ENCODE measurements at regions not wholly inside any gene's neighbourhood (a gene's known extent, or its start where the extent isn't known, plus 50 kb on each side); places are given as distances from the start of the nearest gene placed in this dataset.

DNA sequence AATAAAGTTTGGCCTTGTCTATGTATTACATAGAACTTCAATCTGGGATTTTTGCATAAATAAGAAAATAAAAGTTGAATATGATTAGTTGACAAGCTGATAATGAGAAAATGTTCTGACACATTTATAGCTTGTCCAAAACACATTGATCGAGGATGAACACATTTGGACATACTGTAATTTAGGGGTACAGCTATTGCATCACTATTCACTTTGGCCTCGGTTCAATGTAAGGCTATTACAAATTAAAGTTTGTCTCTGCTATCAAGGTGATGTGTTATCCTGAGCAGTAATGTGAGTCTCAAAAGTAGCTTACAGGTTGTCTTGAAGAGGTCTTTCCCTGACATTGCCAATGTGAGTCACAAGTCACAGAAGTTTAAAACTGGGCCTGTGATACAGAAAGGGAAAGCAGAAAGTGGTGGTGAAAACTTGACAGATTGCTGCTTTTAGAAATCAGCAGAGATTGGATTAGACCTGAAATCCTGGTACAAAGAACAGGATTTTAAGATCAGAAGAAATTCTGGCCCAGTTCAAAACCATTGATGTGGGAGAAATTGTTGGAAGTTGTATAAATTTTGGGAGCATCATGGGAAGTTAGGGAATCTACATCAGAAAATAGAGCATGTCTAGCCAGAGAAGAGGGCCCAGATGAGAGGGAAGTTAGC, 674.1 kb downstream of the NYAP2 start:
- Histone ChIP-seq H3K27me3 (ENCODE audit: control insufficient read depth in 2 of 2, insufficient read depth in 2 of 2, low read length in 2 of 2) (no peaks in the 10 kb centered on the region), H3K9me3 (ENCODE audit: control insufficient read depth in 2 of 3, low read length in 3 of 3) (no peaks in the 10 kb centered on the region), H3K36me3 (ENCODE audit: control insufficient read depth in 2 of 3, insufficient read depth in 3 of 3, low read length in 3 of 3) (no peaks in the 10 kb centered on the region), H3K4me1 (ENCODE audit: control insufficient read depth in 2 of 2, insufficient read depth in 2 of 2, low read length in 2 of 2) (no peaks in the 10 kb centered on the region), H3K4me3 (ENCODE audit: low read length) (no peak overlapping the region), H3K27ac (ENCODE audit: low read depth, low read length) (no peak overlapping the region)
- H3K27ac Mint-ChIP-seq, result no peak overlapping the region
- no peaks in the 10 kb centered on the region for H3K36me3 Mint-ChIP-seq
- no peak for ATAC-seq
- no peaks in the 10 kb centered on the region for H3K4me1 Mint-ChIP-seq
- intact Hi-C loops (cut with micrococcal nuclease), result no loop called here
- H3K4me3 Mint-ChIP-seq, result no peak overlapping the region
- ChIA-PET POLR2A (no interaction called here), CTCF (no interaction called here)
- H3K27me3 Mint-ChIP-seq, result peaks cover 0 to 12% (median 0%) of the 10 kb centered on the region in 5 donors
- H3K9me3 Mint-ChIP-seq, result no peaks in the 10 kb centered on the region
- no peak for DNase-seq

DNA sequence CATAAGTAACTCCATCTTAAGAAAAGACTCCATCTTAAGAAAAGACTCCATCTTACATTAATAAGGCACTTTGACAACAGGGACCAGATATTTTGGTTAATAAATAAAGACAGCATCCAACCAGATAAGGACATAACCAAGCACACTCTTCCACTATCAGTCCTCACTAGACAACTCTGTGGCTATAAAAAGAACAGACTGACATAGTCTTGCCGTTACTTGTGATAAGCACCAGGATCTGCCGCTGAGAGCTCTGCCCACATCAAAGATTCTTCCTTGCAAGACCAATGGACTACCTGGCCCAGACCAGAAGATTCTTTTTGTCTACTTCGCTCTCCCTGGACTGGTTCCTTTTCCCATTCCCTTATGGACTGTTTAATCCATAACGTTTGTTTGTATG, 667.4 kb downstream of the NYAP2 start:
- Mint-ChIP-seq H3K4me3 (no peak overlapping the region), H3K27me3 (peaks cover 0 to 20% (median 0%) of the 10 kb centered on the region in 5 donors), H3K9me3 (no peaks in the 10 kb centered on the region), H3K36me3 (no peaks in the 10 kb centered on the region), H3K4me1 (no peaks in the 10 kb centered on the region), H3K27ac (no peak overlapping the region)
- CTCF ChIA-PET, result no interaction called here
- DNase-seq (no peak), ATAC-seq (no peak)
- no peaks in the 10 kb centered on the region for H3K36me3 ChIP-seq (ENCODE audit: control insufficient read depth in 2 of 3, insufficient read depth in 3 of 3, low read length in 3 of 3)
- H3K9me3 ChIP-seq (ENCODE audit: control insufficient read depth in 2 of 3, low read length in 3 of 3), result no peaks in the 10 kb centered on the region
- no peaks in the 10 kb centered on the region for H3K27me3 ChIP-seq (ENCODE audit: control insufficient read depth in 2 of 2, insufficient read depth in 2 of 2, low read length in 2 of 2)
- H3K27ac ChIP-seq (ENCODE audit: low read depth, low read length), result no peak overlapping the region
- intact Hi-C loops (cut with micrococcal nuclease), result no loop called here
- POLR2A ChIA-PET, result no interaction called here
- H3K4me1 ChIP-seq (ENCODE audit: control insufficient read depth in 2 of 2, insufficient read depth in 2 of 2, low read length in 2 of 2), result no peaks in the 10 kb centered on the region
- no peak overlapping the region for H3K4me3 ChIP-seq (ENCODE audit: low read length)

DNA sequence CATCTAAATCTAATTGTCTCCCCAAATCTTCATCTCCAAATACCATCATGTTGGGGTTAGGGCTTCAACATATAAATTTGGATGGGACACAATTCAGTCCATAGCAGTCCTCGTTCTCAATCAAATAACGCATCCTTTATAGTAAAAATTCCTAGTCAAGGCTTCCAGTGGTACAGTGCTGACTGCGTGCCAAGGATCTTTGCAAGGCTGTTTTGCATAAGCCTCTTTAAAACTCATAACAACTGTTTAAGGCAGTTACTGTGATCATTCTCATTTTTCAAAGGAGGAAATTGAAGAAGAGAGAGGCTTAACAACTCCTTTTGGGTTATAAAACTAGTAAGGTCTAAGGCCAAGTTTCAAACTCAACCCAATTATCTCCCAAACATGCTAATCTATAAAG, 666.9 kb downstream of the NYAP2 start:
- POLR2A ChIA-PET, result no interaction called here

DNA sequence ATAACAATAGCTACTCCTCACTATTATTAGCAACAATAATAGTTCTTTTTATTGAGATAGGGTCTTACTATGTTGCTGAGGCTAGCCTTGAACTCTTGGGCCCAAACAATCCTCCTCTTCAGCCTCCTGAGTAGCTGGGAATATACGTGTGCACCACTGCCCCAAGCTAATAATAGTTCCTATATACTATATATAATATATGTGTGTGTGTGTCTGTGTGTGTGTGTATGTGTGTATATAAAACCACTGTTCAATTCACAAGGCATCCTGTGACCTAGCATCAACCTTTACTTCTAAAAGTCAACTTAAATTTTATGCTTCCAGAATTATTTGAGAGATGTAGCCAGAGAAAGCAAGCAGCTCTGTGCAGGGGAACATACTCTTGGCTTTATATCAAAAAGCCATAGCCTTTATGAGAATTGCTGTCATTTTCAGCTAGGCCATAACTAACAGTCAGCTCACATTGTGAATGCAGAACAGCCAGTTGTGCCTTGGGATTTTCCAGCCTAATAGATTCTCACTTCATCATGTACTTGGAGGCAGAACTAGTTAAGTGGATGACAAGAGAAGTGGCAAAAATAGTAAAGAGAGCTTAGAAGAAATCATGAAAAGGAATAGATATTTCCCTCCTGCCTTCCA, 665.5 kb downstream of the NYAP2 start:
- no peak for DNase-seq
- Mint-ChIP-seq H3K27me3 (peaks cover 0 to 13% (median 0%) of the 10 kb centered on the region in 5 donors), H3K27ac (no peak overlapping the region), H3K36me3 (no peaks in the 10 kb centered on the region), H3K4me1 (no peaks in the 10 kb centered on the region), H3K9me3 (no peaks in the 10 kb centered on the region), H3K4me3 (no peak overlapping the region)
- H3K4me3 ChIP-seq (ENCODE audit: low read length), result no peak overlapping the region
- H3K27ac ChIP-seq (ENCODE audit: low read depth, low read length), result no peak overlapping the region
- H3K9me3 ChIP-seq (ENCODE audit: control insufficient read depth in 2 of 3, low read length in 3 of 3), result no peaks in the 10 kb centered on the region
- no peaks in the 10 kb centered on the region for H3K27me3 ChIP-seq (ENCODE audit: control insufficient read depth in 2 of 2, insufficient read depth in 2 of 2, low read length in 2 of 2)
- POLR2A ChIA-PET, result no interaction called here
- ATAC-seq, result no peak
- intact Hi-C loops (cut with micrococcal nuclease), result no loop called here
- H3K36me3 ChIP-seq (ENCODE audit: control insufficient read depth in 2 of 3, insufficient read depth in 3 of 3, low read length in 3 of 3), result no peaks in the 10 kb centered on the region
- H3K4me1 ChIP-seq (ENCODE audit: control insufficient read depth in 2 of 2, insufficient read depth in 2 of 2, low read length in 2 of 2), result no peaks in the 10 kb centered on the region
- CTCF ChIA-PET, result no interaction called here

More for the DNA sequence above, 666.9 kb downstream of the NYAP2 start:
- Histone ChIP-seq H3K36me3 (ENCODE audit: control insufficient read depth in 2 of 3, insufficient read depth in 3 of 3, low read length in 3 of 3) (no peaks in the 10 kb centered on the region), H3K9me3 (ENCODE audit: control insufficient read depth in 2 of 3, low read length in 3 of 3) (no peaks in the 10 kb centered on the region), H3K4me3 (ENCODE audit: low read length) (no peak overlapping the region), H3K27me3 (ENCODE audit: control insufficient read depth in 2 of 2, insufficient read depth in 2 of 2, low read length in 2 of 2) (no peaks in the 10 kb centered on the region), H3K4me1 (ENCODE audit: control insufficient read depth in 2 of 2, insufficient read depth in 2 of 2, low read length in 2 of 2) (no peaks in the 10 kb centered on the region), H3K27ac (ENCODE audit: low read depth, low read length) (no peak overlapping the region)
- intact Hi-C loops (cut with micrococcal nuclease), result no loop called here
- CTCF ChIA-PET, result no interaction called here
- Mint-ChIP-seq H3K9me3 (no peaks in the 10 kb centered on the region), H3K27me3 (peaks cover 0 to 16% (median 0%) of the 10 kb centered on the region in 5 donors), H3K4me3 (no peak overlapping the region), H3K4me1 (no peaks in the 10 kb centered on the region), H3K36me3 (no peaks in the 10 kb centered on the region), H3K27ac (no peak overlapping the region)
- ATAC-seq (no peak), DNase-seq (no peak)

DNA sequence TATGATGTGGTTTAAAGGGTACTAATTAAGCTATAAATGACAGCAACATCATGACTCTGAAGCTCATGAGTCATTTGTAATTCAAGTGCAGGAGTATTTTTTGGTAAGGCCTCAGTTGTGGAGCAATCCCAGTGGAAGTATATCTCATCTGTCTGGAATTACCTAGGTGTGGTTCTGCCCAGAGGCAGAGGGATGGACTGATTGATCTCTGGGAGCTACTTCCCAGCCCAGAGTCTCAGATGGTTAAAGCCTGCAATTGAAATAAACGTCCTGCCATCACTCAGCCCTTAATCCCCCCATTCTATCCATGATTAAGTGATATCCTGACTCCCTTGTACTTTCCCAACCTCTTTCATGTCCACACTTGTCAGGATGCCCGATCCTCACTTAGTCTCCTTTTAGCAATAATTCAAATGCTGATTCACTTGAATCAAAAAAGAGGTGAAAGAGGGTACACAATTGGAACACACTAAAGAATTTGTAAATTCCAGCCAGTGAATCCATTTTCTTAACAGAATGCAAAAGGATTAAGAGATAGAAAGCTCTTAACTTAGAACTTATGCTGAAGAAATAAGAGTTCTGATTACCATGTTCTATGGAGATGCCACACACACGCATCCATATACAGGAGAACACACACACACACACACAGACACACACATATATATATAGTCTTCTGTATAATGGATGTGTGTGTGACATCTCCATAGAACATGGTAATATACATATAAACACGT, 664.4 kb downstream of the NYAP2 start:
- Histone ChIP-seq H3K9me3 (ENCODE audit: control insufficient read depth in 2 of 3, low read length in 3 of 3) (no peaks in the 10 kb centered on the region), H3K4me1 (ENCODE audit: control insufficient read depth in 2 of 2, insufficient read depth in 2 of 2, low read length in 2 of 2) (no peaks in the 10 kb centered on the region), H3K36me3 (ENCODE audit: control insufficient read depth in 2 of 3, insufficient read depth in 3 of 3, low read length in 3 of 3) (no peaks in the 10 kb centered on the region), H3K4me3 (ENCODE audit: low read length) (no peak overlapping the region), H3K27ac (ENCODE audit: low read depth, low read length) (no peak overlapping the region), H3K27me3 (ENCODE audit: control insufficient read depth in 2 of 2, insufficient read depth in 2 of 2, low read length in 2 of 2) (no peaks in the 10 kb centered on the region)
- H3K9me3 Mint-ChIP-seq, result peaks cover 0 to 2% (median 0%) of the 10 kb centered on the region in 11 donors
- no peak overlapping the region for H3K4me3 Mint-ChIP-seq
- no peaks in the 10 kb centered on the region for H3K36me3 Mint-ChIP-seq
- peaks cover 0 to 14% (median 0%) of the 10 kb centered on the region in 5 donors for H3K27me3 Mint-ChIP-seq
- intact Hi-C loops (cut with micrococcal nuclease), result no loop called here
- no peak overlapping the region for H3K27ac Mint-ChIP-seq
- no peak for DNase-seq
- no peaks in the 10 kb centered on the region for H3K4me1 Mint-ChIP-seq
- ATAC-seq, result no peak
- ChIA-PET POLR2A (no interaction called here), CTCF (no interaction called here)

DNA sequence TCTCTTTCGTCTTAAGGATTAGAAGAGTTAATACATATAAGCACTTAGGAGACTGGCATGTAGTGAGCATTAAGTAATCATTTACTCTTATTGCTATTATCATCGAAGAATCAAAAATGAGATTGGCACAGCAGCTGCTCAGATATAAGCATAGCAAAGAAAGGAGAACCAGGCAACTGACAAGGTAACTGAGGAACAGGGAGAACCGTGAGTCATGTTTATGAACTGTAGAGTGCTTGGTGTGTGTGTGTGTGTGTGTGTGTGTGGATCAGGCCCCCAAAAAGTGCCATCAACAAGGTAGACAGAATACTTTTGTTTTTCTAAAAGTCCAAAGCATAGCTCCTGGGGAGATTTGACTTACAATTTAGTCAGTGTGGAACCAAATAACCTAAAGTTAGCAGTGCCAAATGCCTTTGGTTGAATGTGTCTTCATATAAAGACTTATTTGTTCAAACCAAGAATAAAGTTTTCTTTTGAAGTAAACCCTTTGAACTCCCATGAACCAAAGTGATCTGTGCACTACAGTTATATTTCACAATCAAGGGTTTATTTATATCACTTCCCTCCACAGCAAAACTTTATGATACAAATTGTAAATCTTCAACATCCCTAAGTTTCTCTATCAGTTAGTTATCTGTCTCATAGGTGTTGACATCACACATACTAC, 660.6 kb downstream of the NYAP2 start:
- Mint-ChIP-seq H3K27ac (no peak overlapping the region), H3K27me3 (peaks cover 0 to 14% (median 0%) of the 10 kb centered on the region in 5 donors), H3K4me3 (no peak overlapping the region), H3K36me3 (no peaks in the 10 kb centered on the region), H3K9me3 (peaks cover 0 to 2% (median 0%) of the 10 kb centered on the region in 11 donors), H3K4me1 (no peaks in the 10 kb centered on the region)
- no peak overlapping the region for H3K27ac ChIP-seq (ENCODE audit: low read depth, low read length)
- ATAC-seq (peak; percentile 37), DNase-seq (no peak)
- no peaks in the 10 kb centered on the region for H3K9me3 ChIP-seq (ENCODE audit: control insufficient read depth in 2 of 3, low read length in 3 of 3)
- no peaks in the 10 kb centered on the region for H3K36me3 ChIP-seq (ENCODE audit: control insufficient read depth in 2 of 3, insufficient read depth in 3 of 3, low read length in 3 of 3)
- no peaks in the 10 kb centered on the region for H3K4me1 ChIP-seq (ENCODE audit: control insufficient read depth in 2 of 2, insufficient read depth in 2 of 2, low read length in 2 of 2)
- intact Hi-C loops (cut with micrococcal nuclease), result no loop called here
- H3K4me3 ChIP-seq (ENCODE audit: low read length), result no peak overlapping the region
- ChIA-PET CTCF (no interaction called here), POLR2A (no interaction called here)
- no peaks in the 10 kb centered on the region for H3K27me3 ChIP-seq (ENCODE audit: control insufficient read depth in 2 of 2, insufficient read depth in 2 of 2, low read length in 2 of 2)

All from naive thymus-derived CD4-positive, alpha-beta T cell (primary cell).